ENCODE measurements at regions not wholly inside any gene's neighbourhood (a gene's known extent, or its start where the extent isn't known, plus 50 kb on each side); places are given as distances from the start of the nearest gene placed in this dataset.

GRCh38 chr13:22425087-22425486 is 754.2 kb downstream of the FGF9 start:
- dilution Hi-C loops (cut with HindIII; ENCODE audit: low sequenced_read_pairs, unreplicated experiment): no loop called here
- Histone ChIP-seq H3K79me1 (ENCODE audit: low read depth in 1 of 2, low read length in 2 of 2) (no peaks in the 10 kb centered on the region), H4K91ac (ENCODE audit: insufficient read depth, low read depth, low read length) (no peak overlapping the region), H2BK5ac (ENCODE audit: low read depth, low read length, poor library complexity, severe bottlenecking) (no peak overlapping the region), H2BK120ac (ENCODE audit: low read depth, low read length) (no peak overlapping the region), H3K4me1 (ENCODE audit: control insufficient read depth, insufficient read depth, low read length) (no peaks in the 10 kb centered on the region), H4K8ac (ENCODE audit: low read depth in 2 of 2, low read length in 2 of 2) (no peak overlapping the region), H3K9me1 (ENCODE audit: insufficient read depth, low read length) (no peaks in the 10 kb centered on the region), H3K27me3 (ENCODE audit: control insufficient read depth, insufficient read depth, low read length) (no peaks in the 10 kb centered on the region), H3K36me3 (ENCODE audit: control insufficient read depth, insufficient read depth, low read length) (no peaks in the 10 kb centered on the region), H3K23ac (ENCODE audit: low read depth, low read length) (no peak overlapping the region), H2BK20ac (ENCODE audit: low read depth, low read length) (no peak overlapping the region), H2AK5ac (ENCODE audit: low read depth, low read length) (no peak overlapping the region), H3K18ac (ENCODE audit: low read depth, low read length) (no peak overlapping the region), H3K14ac (replicated peaks; ENCODE audit: low read depth, low read length) (no peak overlapping the region), H3K4me3 (ENCODE audit: insufficient read depth, low read depth, low read length) (no peak overlapping the region), H3K9me3 (ENCODE audit: control insufficient read depth, insufficient read depth, low read length) (peaks cover 9% of the 10 kb centered on the region; the same call in 1 of the 2 replicates), H3K4ac (ENCODE audit: low read depth, low read length) (no peak overlapping the region), H4K20me1 (ENCODE audit: insufficient read depth, low read length) (no peaks in the 10 kb centered on the region), H2AK9ac (replicated peaks; ENCODE audit: low read depth, low read length, poor library complexity) (no peak overlapping the region), H3K4me2 (ENCODE audit: low read depth, low read length) (no peak overlapping the region), H2BK15ac (ENCODE audit: low read depth, low read length) (no peak overlapping the region), H4K5ac (ENCODE audit: low read depth, low read length) (no peak overlapping the region), H3K27ac (ENCODE audit: insufficient read depth, low read length) (no peak overlapping the region), H2AFZ (replicated peaks; ENCODE audit: low read length, poor library complexity) (no peak overlapping the region), H3K56ac (ENCODE audit: extremely low read depth, insufficient read depth, low read length) (no peak overlapping the region), H3K9ac (ENCODE audit: low read depth, low read length) (no peak overlapping the region)
- ChIA-PET CTCF (no interaction called here), POLR2A (ENCODE audit: unreplicated experiment) (no interaction called here)
- no peak for DNase-seq
- no TSS peak for BruUV-seq (replicated peaks)
- intact Hi-C loops (cut with micrococcal nuclease): no loop called here
- no CpG with 5 or more reads among the region's 4 CpGs for WGBS, 2 experiments (ENCODE audit: extremely low coverage in 2 of 2, insufficient read length in 1 of 2)
- ATAC-seq (ENCODE audit: low read depth): no peak
- in situ Hi-C loops (cut with MboI; ENCODE audit: low sequenced_read_pairs): no loop called here
- no peak for TF ChIP-seq MAFK (IDR thresholded peaks at IDR 0.05; ENCODE audit: low read depth, low read length)
- no peak for TF ChIP-seq FOS (IDR thresholded peaks at IDR 0.05; ENCODE audit: low read depth, low read length)
